GM21576 (cell line): ENCODE measurements at regions not wholly inside any gene's neighbourhood (a gene's known extent, or its start where the extent isn't known, plus 50 kb on each side); places are given as distances from the start of the nearest gene placed in this dataset.
"Not testable (repeated sequence)": the region's sequence is repeated elsewhere in the genome, so short reads cannot be mapped to it uniquely, and the experiment has no call there.

ENCODE experiments used
- ATAC-seq: cut with Tn5 transposase; IDR thresholded peaks from one replicate; pipeline ENCODE4 v1.9.1; 2021; ENCODE audit warnings: mild to moderate bottlenecking, moderate library complexity; ENCODE audit not compliant: unreplicated experiment

DNA sequence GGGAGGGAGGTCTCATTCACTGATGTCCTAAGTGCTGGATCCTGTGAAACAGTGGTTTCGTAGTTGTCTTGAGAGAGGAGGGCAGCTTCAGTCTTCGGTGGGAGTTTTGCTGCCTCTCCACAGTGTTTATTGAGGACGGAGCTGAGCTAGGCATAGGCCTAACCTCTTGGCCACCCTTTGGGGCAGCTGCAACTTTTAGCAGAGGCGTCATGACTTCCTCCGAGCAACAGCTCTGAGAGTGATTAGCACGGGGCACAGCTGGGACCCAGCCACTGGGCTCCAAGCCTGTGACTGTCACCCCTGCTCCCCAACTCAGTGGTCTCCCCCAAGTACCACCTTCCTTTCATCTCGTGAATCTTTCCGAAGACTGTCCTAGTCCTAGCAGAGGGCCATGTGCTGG, 139.9 kb upstream of the NCOR2 start:
- ATAC-seq: no peak

DNA sequence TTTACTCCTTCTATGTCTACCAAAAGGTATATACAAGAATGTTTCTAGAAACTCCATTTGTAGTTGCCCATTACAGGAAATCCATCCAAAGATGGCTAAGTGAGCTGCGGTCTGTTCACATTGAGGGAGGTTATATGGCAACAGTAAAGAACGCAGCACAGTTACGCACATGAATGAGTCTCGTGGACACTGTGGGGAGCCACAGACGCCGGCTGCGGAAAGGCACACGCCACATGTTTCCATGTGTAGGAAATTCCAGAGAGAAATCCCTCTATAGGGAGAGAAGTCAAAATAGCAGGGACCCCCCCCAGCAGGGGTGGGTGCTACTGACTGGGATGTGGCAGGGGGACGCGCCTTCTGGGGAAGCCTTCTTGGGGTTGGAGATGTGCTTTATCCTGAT, 139.0 kb upstream of the NCOR2 start:
- ATAC-seq: no peak

DNA sequence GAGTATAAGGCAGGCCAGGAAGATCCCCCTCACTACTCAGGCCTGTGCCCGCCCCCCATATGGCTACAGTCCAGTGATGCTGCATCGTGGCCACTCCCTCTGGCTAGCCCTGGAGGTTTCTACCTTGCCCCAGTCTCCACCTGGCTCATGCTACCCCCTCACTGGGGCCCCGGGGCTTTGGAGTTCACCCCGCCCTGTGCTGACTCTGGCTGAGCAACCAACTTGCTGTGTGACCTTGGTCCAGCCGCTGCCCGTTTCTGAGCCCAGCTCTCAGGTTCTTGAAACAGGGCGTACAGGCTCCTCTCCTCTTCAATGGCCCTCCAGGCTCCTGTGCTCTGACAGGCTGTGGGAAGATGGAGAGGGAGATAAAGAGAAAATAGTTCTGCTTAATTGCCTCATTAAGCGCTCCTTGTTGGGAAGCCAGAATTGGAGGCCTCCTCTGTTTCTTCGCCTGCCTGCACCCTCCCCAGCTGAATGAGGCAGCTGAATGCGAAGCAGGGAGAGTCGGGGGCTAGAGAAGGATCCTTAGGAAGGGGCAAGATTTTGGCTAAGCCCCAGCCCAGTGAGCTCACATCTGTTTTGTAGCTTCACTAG, 138.2 kb upstream of the NCOR2 start:
- no peak for ATAC-seq

- no peak for ATAC-seq
These were observed 137.2 kb upstream of the NCOR2 start for GRCh38 chr12:124704619-124705018.

DNA sequence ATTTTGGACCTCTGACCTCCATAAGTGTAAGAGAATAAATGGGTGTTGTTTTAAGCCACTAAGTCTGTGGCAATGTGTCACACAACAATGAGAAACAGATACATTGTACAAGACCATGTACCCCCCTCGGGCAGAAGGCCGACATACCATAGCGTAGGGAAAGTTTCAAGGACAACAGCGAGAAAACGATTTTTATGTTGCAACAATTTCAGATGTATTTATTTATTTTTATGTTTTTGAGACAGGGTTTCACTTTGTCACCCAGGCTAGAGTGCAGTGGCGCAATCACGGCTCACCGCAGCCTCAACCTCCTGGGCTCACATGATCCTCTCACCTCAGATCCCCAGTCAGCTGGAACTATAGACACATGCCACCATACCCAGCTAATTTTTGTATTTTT, 136.4 kb upstream of the NCOR2 start:
- ATAC-seq: no peak

DNA sequence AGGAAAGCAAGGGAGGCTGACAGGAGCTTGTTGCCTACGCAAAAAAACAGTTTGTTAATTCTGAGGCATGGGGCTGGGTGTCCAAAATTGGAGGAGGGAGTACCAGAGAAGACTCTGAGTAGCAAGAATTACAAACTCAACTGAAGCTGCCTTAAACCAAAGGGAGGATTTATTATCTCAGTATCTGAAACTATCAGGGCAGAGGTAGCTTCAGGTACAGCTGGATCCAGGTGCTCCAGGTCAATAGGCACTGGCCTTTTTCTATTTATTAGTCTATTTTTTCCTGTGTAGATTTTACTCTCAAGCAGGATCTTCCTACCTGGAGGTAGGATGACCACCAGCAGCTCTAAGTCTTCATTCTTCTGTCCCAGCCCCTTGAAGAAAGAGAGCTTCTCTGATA, 135.3 kb upstream of the NCOR2 start:
- no peak for ATAC-seq

DNA sequence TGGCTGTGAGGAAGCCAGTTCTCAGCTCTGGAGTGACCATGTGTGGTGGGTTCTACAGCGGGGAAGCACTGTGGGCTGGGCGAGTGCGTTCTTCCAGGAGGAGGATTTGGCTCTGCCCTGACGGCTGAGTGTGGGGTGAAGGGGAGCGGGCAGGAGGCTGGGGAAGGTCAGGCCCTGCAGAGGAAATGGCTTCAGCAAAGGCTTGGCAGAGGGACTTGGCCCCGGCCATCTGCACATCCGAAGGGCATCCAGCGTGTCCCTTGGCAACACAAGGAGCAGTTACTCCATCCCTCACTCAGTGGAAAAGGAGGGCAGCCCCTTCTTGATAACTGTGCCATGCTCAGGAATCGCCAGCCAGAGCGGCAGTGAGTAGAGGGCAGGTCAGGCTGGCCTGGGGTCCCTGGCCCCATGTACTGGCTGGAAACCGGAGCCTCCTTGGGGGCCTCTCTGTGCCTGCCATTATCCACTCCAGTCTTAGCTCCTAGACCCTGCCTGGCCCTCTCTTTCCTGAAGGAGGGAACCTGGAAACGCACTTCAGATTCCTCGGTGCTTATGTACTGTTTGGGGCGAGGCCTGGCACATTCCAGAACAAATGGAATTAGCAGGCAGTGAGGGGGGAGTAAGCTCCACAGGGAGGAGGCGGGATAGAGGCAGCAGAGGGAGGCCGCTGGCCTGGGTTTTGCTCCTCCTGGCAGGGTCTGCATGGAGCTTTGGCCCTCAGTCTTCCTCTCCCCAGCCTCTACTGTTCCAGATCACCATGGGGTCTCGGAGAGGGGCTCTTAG, 133.6 kb upstream of the NCOR2 start:
- ATAC-seq: no peak

DNA sequence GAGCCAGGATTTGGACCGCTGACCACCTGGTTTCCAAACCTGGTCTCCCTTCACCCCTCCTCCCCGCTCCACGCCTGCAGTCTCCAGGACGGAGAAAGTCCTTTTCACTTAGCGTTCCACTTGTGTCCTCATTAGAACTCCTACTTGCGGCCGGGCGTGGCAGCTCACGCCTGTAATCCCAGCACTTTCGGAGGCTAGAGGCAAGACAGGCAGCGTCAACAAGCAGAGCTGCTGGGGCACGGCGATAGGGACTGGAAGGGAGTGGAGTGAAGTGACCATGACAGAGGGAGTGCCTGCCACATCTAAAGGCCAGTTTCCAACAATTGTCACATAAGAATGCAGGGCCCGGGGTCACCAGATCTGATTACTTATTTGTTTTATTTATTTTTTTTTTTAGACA, 132.5 kb upstream of the NCOR2 start:
- no peak for ATAC-seq

- ATAC-seq: no peak
These were observed 131.5 kb upstream of the NCOR2 start for GRCh38 chr12:124698998-124699305.

GRCh38 chr12:124698211-124698997, 131.0 kb upstream of the NCOR2 start:
- ATAC-seq: no peak

- not testable (repeated sequence) for ATAC-seq
These were observed 130.3 kb upstream of the NCOR2 start for GRCh38 chr12:124697722-124698121.

- ATAC-seq: no peak
These were observed 129.5 kb upstream of the NCOR2 start for GRCh38 chr12:124696693-124697476.

DNA sequence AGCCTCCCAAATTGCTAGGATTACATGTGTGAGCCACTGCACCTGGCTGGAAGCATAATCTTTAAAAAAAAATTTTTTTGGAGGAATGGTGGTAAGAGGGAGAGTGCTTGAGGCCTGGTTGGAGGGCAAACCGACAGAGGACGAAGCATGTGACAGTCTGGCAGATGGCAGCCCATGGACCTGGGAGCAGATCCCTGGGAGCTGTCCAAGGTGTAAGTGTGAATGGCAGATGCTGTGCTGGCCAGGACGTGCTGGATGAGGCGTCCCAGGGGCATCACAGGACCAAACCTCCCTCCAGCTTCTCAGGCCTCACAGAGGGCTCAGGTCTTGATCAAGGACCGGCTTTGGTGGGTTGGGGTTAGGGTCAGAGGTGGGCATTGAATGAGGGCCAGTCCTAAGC, 128.4 kb upstream of the NCOR2 start:
- ATAC-seq: no peak

DNA sequence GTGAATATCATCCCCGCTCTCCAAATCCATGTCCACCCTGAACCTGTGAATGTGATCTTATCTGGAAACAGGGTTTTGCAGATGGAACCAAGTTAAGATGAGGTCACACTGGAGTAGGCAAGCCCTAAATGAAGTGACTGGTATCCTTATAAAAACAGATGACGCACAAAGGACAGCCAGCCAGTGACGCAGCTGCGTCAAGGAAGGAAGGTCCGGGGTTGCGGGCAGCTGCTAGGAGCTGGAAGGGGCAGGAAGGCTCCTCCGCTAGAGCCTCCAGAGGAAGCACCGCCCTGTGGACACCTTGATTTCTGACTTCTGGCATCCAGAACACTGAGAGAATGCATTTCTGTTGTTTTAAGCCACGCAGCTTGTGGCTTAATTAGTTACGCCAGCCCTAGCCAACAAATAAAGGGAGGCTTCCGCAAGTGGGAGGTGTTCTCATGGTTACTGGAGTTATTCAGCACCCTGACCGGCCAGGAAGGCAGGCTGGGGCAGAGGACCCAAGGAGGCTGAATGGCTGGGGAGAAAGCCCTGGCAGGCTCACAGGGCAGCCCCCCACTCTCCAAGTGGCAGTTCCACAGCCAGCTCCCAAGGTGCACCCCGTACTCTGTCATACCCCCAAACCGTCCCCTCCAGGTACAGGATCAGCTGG, 127.6 kb upstream of the NCOR2 start:
- ATAC-seq: no peak

DNA sequence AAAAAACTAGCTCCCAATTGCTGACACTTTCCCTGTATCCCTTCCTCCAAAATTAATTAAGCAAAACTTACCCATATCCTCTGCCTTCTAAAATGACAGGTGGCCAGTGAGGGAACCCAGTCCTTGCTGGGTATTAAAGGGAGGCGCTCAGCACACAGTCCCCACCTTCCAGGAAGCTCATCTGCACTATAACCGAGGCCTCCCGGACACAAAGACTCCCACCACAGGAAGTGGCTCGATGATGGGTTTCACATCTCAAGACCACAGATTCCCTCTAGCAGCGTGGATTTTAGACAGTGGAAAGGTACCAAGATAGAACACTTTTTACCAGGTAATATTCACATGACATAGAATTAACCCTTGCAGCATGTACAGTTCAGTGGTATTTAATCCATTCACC, 126.8 kb upstream of the NCOR2 start:
- ATAC-seq: no peak

GRCh38 chr12:124693111-124693723, 125.8 kb upstream of the NCOR2 start:
- no peak for ATAC-seq

DNA sequence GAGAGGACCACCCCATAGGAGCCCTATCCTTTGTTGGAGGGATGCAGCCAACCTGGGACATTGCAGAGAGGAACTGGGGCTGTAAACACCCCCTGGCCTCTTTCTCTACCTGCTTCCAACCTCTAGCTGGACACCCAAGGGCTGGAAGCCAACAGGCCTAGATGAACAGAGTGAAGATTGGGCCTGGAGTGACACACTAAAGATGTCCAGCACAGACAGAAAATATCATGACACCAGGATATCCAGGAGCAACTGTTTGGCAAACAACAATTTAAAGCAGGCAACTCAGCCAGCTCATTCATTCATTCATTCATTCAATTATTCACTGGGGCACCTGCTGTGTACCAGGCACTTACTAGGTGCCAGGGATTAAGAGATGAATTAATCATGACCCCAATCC, 125.0 kb upstream of the NCOR2 start:
- no peak for ATAC-seq

GRCh38 chr12:124691429-124691828, 124.0 kb upstream of the NCOR2 start:
- no peak for ATAC-seq

GRCh38 chr12:124689631-124690030, 122.2 kb upstream of the NCOR2 start:
- no peak for ATAC-seq

DNA sequence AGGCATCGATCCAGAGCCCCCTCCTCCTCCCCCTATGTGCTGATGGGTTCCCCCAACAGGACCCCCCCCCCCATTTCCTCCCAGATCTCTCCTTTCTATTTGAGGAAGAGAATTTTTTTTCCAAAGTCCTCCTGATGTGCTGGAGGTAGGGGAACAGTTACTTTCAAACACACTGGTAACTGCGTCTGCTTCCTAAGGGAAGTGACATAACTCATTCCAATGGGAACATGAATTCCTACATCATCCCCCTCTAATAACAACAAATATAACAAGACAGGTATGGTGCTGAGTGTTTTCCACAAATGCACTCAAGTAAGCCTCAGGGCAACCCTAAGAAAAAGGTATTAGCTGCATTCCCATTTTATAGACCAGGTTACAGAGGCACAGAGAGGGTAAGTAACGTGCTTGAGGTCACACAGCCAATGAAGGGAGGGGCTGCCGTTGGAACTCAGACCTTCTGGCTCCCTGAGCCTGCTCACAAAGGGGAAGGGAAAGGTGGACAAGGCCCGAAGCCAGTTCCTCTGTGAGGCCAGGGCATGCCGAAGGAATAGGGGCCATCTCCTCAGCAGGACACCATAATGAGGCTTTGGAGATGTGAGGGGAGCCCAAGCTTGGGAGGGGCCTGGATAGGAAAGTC, 121.1 kb upstream of the NCOR2 start:
- no peak for ATAC-seq
